IMR-90 (cell line): ENCODE measurements at regions not wholly inside any gene's neighbourhood (a gene's known extent, or its start where the extent isn't known, plus 50 kb on each side); places are given as distances from the start of the nearest gene placed in this dataset.

Source experiments
- ATAC-seq: fragments of 200-7000 bp; cut with Tn5 transposase; 2 replicates; pipeline ENCODE4 v1.9.1; 2020; ENCODE audit warnings: low read depth, mild to moderate bottlenecking, moderate library complexity
- BruUV-seq: library from RNA; stranded (reverse); fragments of 400-500 nt; replicated peaks from 2 replicates; lab custom pipeline; 2021; lab: Mats Ljungman, UMichigan
- CTCF ChIA-PET: fragments of 300-600 bp; formaldehyde crosslinking; extraction: SDS; loops from one replicate; lab custom pipeline; 2021; ENCODE audit warnings: antibody characterized with exemption; lab: Yijun Ruan, JAX
- POLR2A ChIA-PET: fragments of 300-600 bp; sonication (Branson Sonifier 250); formaldehyde crosslinking; loops from one replicate; lab custom pipeline; 2022; ENCODE audit warnings: antibody characterized with exemption; ENCODE audit not compliant: unreplicated experiment; lab: Charles Lee
- DNase-seq: peaks from one replicate; pipeline ENCODE4 v3.0.0; 2013
- H2AFZ ChIP-seq: replicated peaks from 2 replicates; pipeline ENCODE3; 2013; ENCODE audit warnings: low read length, mild to moderate bottlenecking; ENCODE audit not compliant: poor library complexity
- H2AK5ac ChIP-seq: 2 replicates; pipeline ENCODE4 v1.6.1; 2013; ENCODE audit warnings: low read depth, low read length, inconsistent platforms
- H2AK9ac ChIP-seq: replicated peaks from 2 replicates; pipeline ENCODE3; 2013; ENCODE audit warnings: mild to moderate bottlenecking, low read depth, low read length, moderate library complexity; ENCODE audit not compliant: poor library complexity
- H2BK120ac ChIP-seq: 2 replicates; pipeline ENCODE4 v1.6.1; 2013; ENCODE audit warnings: low read depth, low read length, inconsistent platforms
- H2BK15ac ChIP-seq: 3 replicates; pipeline ENCODE4 v1.6.1; 2013; ENCODE audit warnings: low read depth, low read length, inconsistent platforms
- H2BK20ac ChIP-seq: 2 replicates; pipeline ENCODE4 v1.6.1; 2013; ENCODE audit warnings: low read depth, mild to moderate bottlenecking, inconsistent platforms, low read length, moderate library complexity
- H2BK5ac ChIP-seq: 2 replicates; pipeline ENCODE4 v1.6.1; 2013; ENCODE audit warnings: mild to moderate bottlenecking, low read depth, low read length, inconsistent platforms; ENCODE audit not compliant: poor library complexity, severe bottlenecking
- H3K14ac ChIP-seq: replicated peaks from 2 replicates; pipeline ENCODE4 v1.6.1; 2013; ENCODE audit warnings: low read depth, low read length, inconsistent platforms
- H3K18ac ChIP-seq: 2 replicates; pipeline ENCODE4 v1.6.1; 2013; ENCODE audit warnings: low read depth, low read length, control low read depth
- H3K23ac ChIP-seq: 2 replicates; pipeline ENCODE4 v1.6.1; 2013; ENCODE audit warnings: low read depth, low read length, inconsistent platforms
- H3K27ac ChIP-seq: 2 replicates; pipeline ENCODE4 v1.5.1; 2013; ENCODE audit warnings: mild to moderate bottlenecking, control low read depth, low read length; ENCODE audit not compliant: insufficient read depth
- H3K27me3 ChIP-seq: 2 replicates; pipeline ENCODE4 v1.6.1; 2013; ENCODE audit warnings: low read length; ENCODE audit not compliant: control insufficient read depth, insufficient read depth
- H3K36me3 ChIP-seq: 2 replicates; pipeline ENCODE4 v1.6.1; 2013; ENCODE audit warnings: low read length, mixed read lengths; ENCODE audit not compliant: control insufficient read depth, insufficient read depth
- H3K4ac ChIP-seq: 2 replicates; pipeline ENCODE4 v1.6.1; 2013; ENCODE audit warnings: low read depth, low read length, inconsistent platforms
- H3K4me1 ChIP-seq: 2 replicates; pipeline ENCODE4 v1.6.1; 2013; ENCODE audit warnings: low read length, mixed read lengths; ENCODE audit not compliant: control insufficient read depth, insufficient read depth
- H3K4me2 ChIP-seq: 2 replicates; pipeline ENCODE4 v1.6.1; 2013; ENCODE audit warnings: low read depth, mild to moderate bottlenecking, control low read depth, low read length, moderate library complexity
- H3K4me3 ChIP-seq: 2 replicates; pipeline ENCODE4 v1.5.1; 2013; ENCODE audit warnings: low read depth, mild to moderate bottlenecking, control low read depth, low read length, moderate library complexity; ENCODE audit not compliant: insufficient read depth
- H3K56ac ChIP-seq: 2 replicates; pipeline ENCODE4 v1.6.1; 2013; ENCODE audit warnings: low read length, inconsistent platforms; ENCODE audit not compliant: insufficient read depth; ENCODE audit errors: extremely low read depth
- H3K79me1 ChIP-seq, 2 experiments: 2 replicates each; pipeline ENCODE4 v1.6.1; 2013; ENCODE audit warnings: low read length in 2 of 2, inconsistent platforms in 1 of 2, low read depth in 1 of 2
- H3K9ac ChIP-seq: 2 replicates; pipeline ENCODE4 v1.6.1; 2013; ENCODE audit warnings: low read depth, low read length, control low read depth
- H3K9me1 ChIP-seq: 2 replicates; pipeline ENCODE4 v1.6.1; 2013; ENCODE audit warnings: low read length, inconsistent platforms; ENCODE audit not compliant: insufficient read depth
- H3K9me3 ChIP-seq: 2 replicates; pipeline ENCODE4 v1.6.1; 2013; ENCODE audit warnings: low read length; ENCODE audit not compliant: control insufficient read depth, insufficient read depth
- H4K20me1 ChIP-seq: 2 replicates; pipeline ENCODE4 v1.6.1; 2013; ENCODE audit warnings: low read length, inconsistent platforms; ENCODE audit not compliant: insufficient read depth
- H4K5ac ChIP-seq: 2 replicates; pipeline ENCODE4 v1.6.1; 2013; ENCODE audit warnings: mild to moderate bottlenecking, low read depth, low read length, control low read depth
- H4K8ac ChIP-seq, 2 experiments: 2 replicates each; pipeline ENCODE4 v1.6.1; 2013; ENCODE audit warnings: low read depth in 2 of 2, low read length in 2 of 2, control low read depth in 1 of 2, inconsistent platforms in 1 of 2
- H4K91ac ChIP-seq: 2 replicates; pipeline ENCODE4 v1.6.1; 2013; ENCODE audit warnings: low read depth, low read length, inconsistent platforms; ENCODE audit not compliant: insufficient read depth
- BHLHE40 ChIP-seq: fragments of 150-350 bp; IDR thresholded peaks from 2 replicates; pipeline ENCODE4 v1.6.1; 2016; ENCODE audit warnings: mild to moderate bottlenecking, low read depth, low read length
- CEBPB ChIP-seq: IDR thresholded peaks from 2 replicates; pipeline ENCODE4 v1.6.1; 2012; ENCODE audit warnings: low read depth, low read length, improper control_type of control experiment
- CHD1 ChIP-seq: IDR thresholded peaks from 2 replicates; pipeline ENCODE4 v1.6.1; 2012; ENCODE audit warnings: low read depth, low read length, improper control_type of control experiment
- FOS ChIP-seq: fragments of 150-350 bp; IDR thresholded peaks from 2 replicates; pipeline ENCODE4 v1.6.1; 2016; ENCODE audit warnings: low read depth, low read length
- MAFK ChIP-seq: IDR thresholded peaks from 2 replicates; pipeline ENCODE4 v1.6.1; 2012; ENCODE audit warnings: low read depth, low read length, improper control_type of control experiment
- MAZ ChIP-seq: IDR thresholded peaks from 2 replicates; pipeline ENCODE4 v1.6.1; 2012; ENCODE audit warnings: low read depth, mild to moderate bottlenecking, low read length, improper control_type of control experiment, moderate library complexity, borderline replicate concordance
- MXI1 ChIP-seq: IDR thresholded peaks from 2 replicates; pipeline ENCODE4 v1.6.1; 2012; ENCODE audit warnings: low read depth, mild to moderate bottlenecking, low read length, moderate library complexity, borderline replicate concordance
- NFE2L2 ChIP-seq: fragments of 150-350 bp; IDR thresholded peaks from 2 replicates; pipeline ENCODE4 v1.6.1; 2016; ENCODE audit warnings: low read depth, mild to moderate bottlenecking, low read length
- POLR2A ChIP-seq: IDR thresholded peaks from 2 replicates; pipeline ENCODE4 v1.6.1; 2012; ENCODE audit warnings: mild to moderate bottlenecking, low read depth, low read length
- RAD21 ChIP-seq: IDR thresholded peaks from 2 replicates; pipeline ENCODE4 v1.6.1; 2012; ENCODE audit warnings: low read length, improper control_type of control experiment
- RCOR1 ChIP-seq: IDR thresholded peaks from 2 replicates; pipeline ENCODE4 v1.6.1; 2012; ENCODE audit warnings: mild to moderate bottlenecking, low read length, improper control_type of control experiment; ENCODE audit not compliant: insufficient replicate concordance
- RFX5 ChIP-seq: IDR thresholded peaks from 2 replicates; pipeline ENCODE4 v1.8.0; 2012; ENCODE audit warnings: low read depth, mild to moderate bottlenecking, low read length, moderate library complexity
- SMC3 ChIP-seq: fragments of 150-350 bp; IDR thresholded peaks from 2 replicates; pipeline ENCODE4 v1.6.1; 2016; ENCODE audit warnings: low read depth, mild to moderate bottlenecking, antibody characterized with exemption, low read length, moderate library complexity
- WGBS, 2 experiments: methylation state at CpG; one replicate each; pipeline versions ENCODE4 v1.1.5 to v1.1.7; 2013; ENCODE audit warnings: missing lambda C conversion rate in 2 of 2; ENCODE audit not compliant: insufficient read length in 1 of 2; ENCODE audit errors: extremely low coverage in 2 of 2; 5-methylcytosine and 5-hydroxymethylcytosine counted together
- dilution Hi-C: fragments of 300-500 bp; cut with HindIII; formaldehyde crosslinking; loops from one replicate; pipeline ENCODE4 v1.14.3; 2018; ENCODE audit warnings: low sequenced_read_pairs; ENCODE audit not compliant: unreplicated experiment
- in situ Hi-C: fragments of 300-500 bp; cut with MboI; formaldehyde crosslinking; loops from 3 replicates; pipeline ENCODE4 v1.14.3; 2019; ENCODE audit warnings: low sequenced_read_pairs, inconsistent platforms, mixed read lengths
- intact Hi-C: fragments of 100-400 bp; cut with micrococcal nuclease; formaldehyde crosslinking; loops from 2 replicates; pipeline ENCODE4 v1.10.0; 2022
- TF ChIP-seq, protein P1 (sequence below): fragments of 150-350 bp; IDR thresholded peaks from 2 replicates; pipeline ENCODE4 v1.6.1; 2016; ENCODE audit warnings: low read depth, mild to moderate bottlenecking, low read length, moderate library complexity, borderline replicate concordance
- TF ChIP-seq, protein P2 (sequence below): conservative IDR thresholded peaks from 2 replicates; pipeline ENCODE4 v1.5.1; 2012; ENCODE audit warnings: mild to moderate bottlenecking, low read depth, low read length, improper control_type of control experiment
- TF ChIP-seq, protein P3 (sequence below): fragments of 150-350 bp; IDR thresholded peaks from 2 replicates; pipeline ENCODE4 v1.6.1; 2017; ENCODE audit warnings: mild to moderate bottlenecking, antibody characterized with exemption, low read length, low read depth

DNA sequence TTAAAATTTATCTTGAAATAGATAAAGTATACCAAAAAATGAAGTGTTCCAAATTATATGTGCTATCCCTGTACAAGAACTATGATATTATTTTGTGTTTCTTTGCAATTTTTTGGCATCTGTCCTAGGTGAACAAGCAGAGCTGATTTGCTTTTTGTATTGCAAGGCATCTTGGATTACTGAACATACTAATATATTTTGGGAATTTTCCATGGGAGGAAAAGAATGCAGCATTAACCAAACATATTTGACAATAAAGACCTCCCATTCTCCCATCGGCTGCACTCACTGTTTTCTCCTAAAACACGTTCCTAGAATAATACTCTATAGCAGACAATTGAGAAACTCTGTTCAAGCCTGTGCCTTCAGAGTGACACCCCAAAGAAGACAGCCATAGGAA is 265.1 kb upstream of the ALCAM start:
- Histone ChIP-seq H3K9me3 (no peaks in the 10 kb centered on the region; the same call in 1 of the 2 replicates), H3K9ac (no peak overlapping the region), H3K4me1 (no peaks in the 10 kb centered on the region), H3K79me1 (no peaks in the 10 kb centered on the region), H3K4ac (no peak overlapping the region), H2AK5ac (no peak overlapping the region), H2AFZ (no peak overlapping the region), H2BK15ac (no peak overlapping the region), H2BK5ac (no peak overlapping the region), H4K5ac (no peak overlapping the region), H3K23ac (no peak overlapping the region), H3K14ac (no peak overlapping the region), H3K18ac (no peak overlapping the region), H2AK9ac (no peak overlapping the region), H3K56ac (no peak overlapping the region), H4K8ac (no peak overlapping the region), H2BK120ac (no peak overlapping the region), H4K91ac (no peak overlapping the region), H3K4me2 (no peak overlapping the region), H3K36me3 (no peaks in the 10 kb centered on the region), H3K4me3 (no peak overlapping the region), H2BK20ac (no peak overlapping the region), H4K20me1 (no peaks in the 10 kb centered on the region), H3K27me3 (no peaks in the 10 kb centered on the region), H3K9me1 (no peaks in the 10 kb centered on the region), H3K27ac (no peak overlapping the region)
- ChIA-PET POLR2A (no interaction called here), CTCF (no interaction called here)
- ATAC-seq (no peak), DNase-seq (no peak)
- WGBS, 2 experiments, result 27% methylated on average over 2 of the region's 2 CpGs; no CpG with 5 or more reads in 1 of the 2 experiments
- in situ Hi-C loops (no loop called here), dilution Hi-C loops (no loop called here), intact Hi-C loops (no loop called here)
- BruUV-seq, result no TSS peak
- TF ChIP-seq MAFK (no peak), MXI1 (no peak), FOS (no peak), RAD21 (no peak), SMC3 (no peak), RCOR1 (no peak), POLR2A (no peak), CHD1 (no peak), RFX5 (no peak), MAZ (no peak), CEBPB (no peak), NFE2L2 (no peak), BHLHE40 (no peak)
- TF ChIP-seq, protein P1, sequence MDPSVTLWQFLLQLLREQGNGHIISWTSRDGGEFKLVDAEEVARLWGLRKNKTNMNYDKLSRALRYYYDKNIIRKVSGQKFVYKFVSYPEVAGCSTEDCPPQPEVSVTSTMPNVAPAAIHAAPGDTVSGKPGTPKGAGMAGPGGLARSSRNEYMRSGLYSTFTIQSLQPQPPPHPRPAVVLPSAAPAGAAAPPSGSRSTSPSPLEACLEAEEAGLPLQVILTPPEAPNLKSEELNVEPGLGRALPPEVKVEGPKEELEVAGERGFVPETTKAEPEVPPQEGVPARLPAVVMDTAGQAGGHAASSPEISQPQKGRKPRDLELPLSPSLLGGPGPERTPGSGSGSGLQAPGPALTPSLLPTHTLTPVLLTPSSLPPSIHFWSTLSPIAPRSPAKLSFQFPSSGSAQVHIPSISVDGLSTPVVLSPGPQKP, result no peak
- TF ChIP-seq, protein P2, sequence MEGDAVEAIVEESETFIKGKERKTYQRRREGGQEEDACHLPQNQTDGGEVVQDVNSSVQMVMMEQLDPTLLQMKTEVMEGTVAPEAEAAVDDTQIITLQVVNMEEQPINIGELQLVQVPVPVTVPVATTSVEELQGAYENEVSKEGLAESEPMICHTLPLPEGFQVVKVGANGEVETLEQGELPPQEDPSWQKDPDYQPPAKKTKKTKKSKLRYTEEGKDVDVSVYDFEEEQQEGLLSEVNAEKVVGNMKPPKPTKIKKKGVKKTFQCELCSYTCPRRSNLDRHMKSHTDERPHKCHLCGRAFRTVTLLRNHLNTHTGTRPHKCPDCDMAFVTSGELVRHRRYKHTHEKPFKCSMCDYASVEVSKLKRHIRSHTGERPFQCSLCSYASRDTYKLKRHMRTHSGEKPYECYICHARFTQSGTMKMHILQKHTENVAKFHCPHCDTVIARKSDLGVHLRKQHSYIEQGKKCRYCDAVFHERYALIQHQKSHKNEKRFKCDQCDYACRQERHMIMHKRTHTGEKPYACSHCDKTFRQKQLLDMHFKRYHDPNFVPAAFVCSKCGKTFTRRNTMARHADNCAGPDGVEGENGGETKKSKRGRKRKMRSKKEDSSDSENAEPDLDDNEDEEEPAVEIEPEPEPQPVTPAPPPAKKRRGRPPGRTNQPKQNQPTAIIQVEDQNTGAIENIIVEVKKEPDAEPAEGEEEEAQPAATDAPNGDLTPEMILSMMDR, result no peak
- TF ChIP-seq, protein P3, sequence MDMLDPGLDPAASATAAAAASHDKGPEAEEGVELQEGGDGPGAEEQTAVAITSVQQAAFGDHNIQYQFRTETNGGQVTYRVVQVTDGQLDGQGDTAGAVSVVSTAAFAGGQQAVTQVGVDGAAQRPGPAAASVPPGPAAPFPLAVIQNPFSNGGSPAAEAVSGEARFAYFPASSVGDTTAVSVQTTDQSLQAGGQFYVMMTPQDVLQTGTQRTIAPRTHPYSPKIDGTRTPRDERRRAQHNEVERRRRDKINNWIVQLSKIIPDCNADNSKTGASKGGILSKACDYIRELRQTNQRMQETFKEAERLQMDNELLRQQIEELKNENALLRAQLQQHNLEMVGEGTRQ, result no peak
